Sigmoid colon (tissue), 4 donors: ENCODE measurements at regions not wholly inside any gene's neighbourhood (a gene's known extent, or its start where the extent isn't known, plus 50 kb on each side); places are given as distances from the start of the nearest gene placed in this dataset.

Experiments used
- CTCF ChIP-seq, 4 experiments: fragments of 450-650 bp in 3 of 4; fragments of 200-600 bp in 1 of 4; IDR thresholded peaks; one replicate each; pipeline ENCODE4 v1.5.1; 2016 to 2019; ENCODE audit warnings: antibody characterized with exemption in 4 of 4, mild to moderate bottlenecking in 3 of 4, moderate library complexity in 2 of 4
- EP300 ChIP-seq, 4 donors: sonication (generic); formaldehyde crosslinking; IDR thresholded peaks; one replicate each; pipeline ENCODE4 v1.6.1; 2017; ENCODE audit warnings: antibody characterized with exemption in 4 of 4
- POLR2A ChIP-seq, 2 donors: fragments of 450-650 bp; IDR thresholded peaks; one replicate each; pipeline ENCODE4 v1.6.1; 2016; ENCODE audit warnings: antibody characterized with exemption in 2 of 2, mild to moderate bottlenecking in 2 of 2, moderate library complexity in 2 of 2
- POLR2AphosphoS5 ChIP-seq, 4 donors: sonication (generic); formaldehyde crosslinking; IDR thresholded peaks; one replicate each; pipeline ENCODE4 v1.6.1; 2017; ENCODE audit warnings: antibody characterized with exemption in 4 of 4

GRCh38 chr3:110093812-110094401 is 756.6 kb upstream of the DPPA4 start:
- TF ChIP-seq CTCF (IDR thresholded peaks at IDR 0.05) (no peak), POLR2AphosphoS5 (IDR thresholded peaks at IDR 0.05) (no peak), POLR2A (IDR thresholded peaks at IDR 0.05) (no peak), EP300 (IDR thresholded peaks at IDR 0.05) (no peak)
